Trophoblast cell (in vitro differentiated cells and primary cell): ENCODE measurements at regions not wholly inside any gene's neighbourhood (a gene's known extent, or its start where the extent isn't known, plus 50 kb on each side); places are given as distances from the start of the nearest gene placed in this dataset.

Experiments used
- DNase-seq, 2 donors: peaks; one replicate each; pipeline ENCODE4 v3.0.0-alpha.2; 2016
- H2AFZ ChIP-seq: 2 replicates; pipeline ENCODE4 v1.6.1; 2013; ENCODE audit warnings: low read length, moderate library complexity, mild to moderate bottlenecking; ENCODE audit not compliant: insufficient read depth, poor library complexity
- H2AK5ac ChIP-seq: 2 replicates; pipeline ENCODE4 v1.6.1; 2013; ENCODE audit warnings: mild to moderate bottlenecking, low read length
- H2BK120ac ChIP-seq: 2 replicates; pipeline ENCODE4 v1.6.1; 2013; ENCODE audit warnings: low read length, mild to moderate bottlenecking, moderate library complexity; ENCODE audit not compliant: insufficient read depth, poor library complexity
- H2BK12ac ChIP-seq: 2 replicates; pipeline ENCODE4 v1.6.1; 2013; ENCODE audit warnings: mild to moderate bottlenecking, low read length, moderate library complexity
- H2BK5ac ChIP-seq: 2 replicates; pipeline ENCODE4 v1.6.1; 2013; ENCODE audit warnings: low read length, low read depth, moderate library complexity, mild to moderate bottlenecking; ENCODE audit not compliant: poor library complexity
- H3K14ac ChIP-seq: 2 replicates; pipeline ENCODE4 v1.6.1; 2013; ENCODE audit warnings: mild to moderate bottlenecking, low read length
- H3K18ac ChIP-seq: 2 replicates; pipeline ENCODE4 v1.6.1; 2013; ENCODE audit warnings: mild to moderate bottlenecking, low read length
- H3K23ac ChIP-seq: 2 replicates; pipeline ENCODE4 v1.6.1; 2013; ENCODE audit warnings: low read length
- H3K27ac ChIP-seq: 2 replicates; pipeline ENCODE4 v1.5.1; 2013; ENCODE audit warnings: low read depth, mild to moderate bottlenecking, inconsistent platforms, low read length, moderate library complexity
- H3K27me3 ChIP-seq: 2 replicates; pipeline ENCODE4 v1.6.1; 2013; ENCODE audit warnings: inconsistent platforms, mild to moderate bottlenecking, low read length, moderate library complexity; ENCODE audit not compliant: insufficient read depth
- H3K36me3 ChIP-seq, 2 experiments: 1 replicate in 1 of 2; 2 replicates in 1 of 2; pipeline ENCODE4 v1.6.1; 2013; ENCODE audit warnings: low read length in 2 of 2, mild to moderate bottlenecking in 2 of 2, moderate library complexity in 1 of 2; ENCODE audit not compliant: insufficient read depth in 2 of 2, control insufficient read depth in 1 of 2
- H3K4ac ChIP-seq: 2 replicates; pipeline ENCODE4 v1.6.1; 2013; ENCODE audit warnings: low read depth, mild to moderate bottlenecking, low read length, moderate library complexity
- H3K4me1 ChIP-seq, 2 experiments: 1 replicate in 1 of 2; 2 replicates in 1 of 2; pipeline ENCODE4 v1.6.1; 2013; ENCODE audit warnings: low read length in 2 of 2, mild to moderate bottlenecking in 2 of 2, moderate library complexity in 1 of 2; ENCODE audit not compliant: insufficient read depth in 2 of 2, control insufficient read depth in 1 of 2
- H3K4me2 ChIP-seq: 2 replicates; pipeline ENCODE4 v1.6.1; 2013; ENCODE audit warnings: inconsistent platforms, mild to moderate bottlenecking, low read length, moderate library complexity
- H3K4me3 ChIP-seq: 2 replicates; pipeline ENCODE4 v1.5.1; 2013; ENCODE audit warnings: mild to moderate bottlenecking, low read depth, low read length, inconsistent platforms
- H3K79me1 ChIP-seq: one replicate; pipeline ENCODE4 v1.6.1; 2013; ENCODE audit warnings: low read length
- H3K79me2 ChIP-seq: 2 replicates; pipeline ENCODE4 v1.6.1; 2013; ENCODE audit warnings: low read length, mild to moderate bottlenecking; ENCODE audit not compliant: control insufficient read depth, insufficient read depth, poor library complexity
- H3K9ac ChIP-seq: 2 replicates; pipeline ENCODE4 v1.6.1; 2013; ENCODE audit warnings: mild to moderate bottlenecking, low read length
- H3K9me3 ChIP-seq: 2 replicates; pipeline ENCODE4 v1.6.1; 2013; ENCODE audit warnings: low read depth, mild to moderate bottlenecking, control low read depth, inconsistent platforms, low read length; ENCODE audit not compliant: insufficient read depth
- H4K12ac ChIP-seq: 2 replicates; pipeline ENCODE4 v1.6.1; 2013; ENCODE audit warnings: low read depth, mild to moderate bottlenecking, low read length, moderate library complexity
- H4K8ac ChIP-seq: 2 replicates; pipeline ENCODE4 v1.6.1; 2013; ENCODE audit warnings: low read depth, mild to moderate bottlenecking, low read length, moderate library complexity
- H4K91ac ChIP-seq: one replicate; pipeline ENCODE4 v1.6.1; 2013; ENCODE audit warnings: low read depth, mild to moderate bottlenecking, low read length, moderate library complexity
- WGBS: extraction: QIAGEN DNeasy Blood & Tissue Kit; methylation state at CpG from one replicate; pipeline ENCODE4 v1.1.7; 2013; ENCODE audit warnings: missing lambda C conversion rate; ENCODE audit not compliant: insufficient read length, insufficient coverage; ENCODE audit errors: extremely low coverage; 5-methylcytosine and 5-hydroxymethylcytosine counted together

- Histone ChIP-seq H3K9ac (no peak overlapping the region), H3K4me2 (no peak overlapping the region), H3K9me3 (no peaks in the 10 kb centered on the region), H2BK5ac (no peak overlapping the region), H3K18ac (no peak overlapping the region), H4K8ac (no peak overlapping the region), H3K27ac (no peak overlapping the region), H3K4me3 (no peak overlapping the region), H4K12ac (no peak overlapping the region), H2BK120ac (no peak overlapping the region), H3K4me1 (no peaks in the 10 kb centered on the region), H3K36me3 (no peaks in the 10 kb centered on the region), H3K79me2 (no peaks in the 10 kb centered on the region), H3K27me3 (no peaks in the 10 kb centered on the region), H3K79me1 (no peaks in the 10 kb centered on the region), H3K4ac (no peak overlapping the region), H2AK5ac (no peak overlapping the region), H2BK12ac (no peak overlapping the region), H3K23ac (no peak overlapping the region), H4K91ac (no peak overlapping the region), H2AFZ (no peak overlapping the region), H3K14ac (no peak overlapping the region)
- WGBS = no CpG with 5 or more reads among the region's 1 CpG
- DNase-seq = no peak
Measured at GRCh38 chr11:15704064-15704463, 589.3 kb downstream of the INSC start.

DNA sequence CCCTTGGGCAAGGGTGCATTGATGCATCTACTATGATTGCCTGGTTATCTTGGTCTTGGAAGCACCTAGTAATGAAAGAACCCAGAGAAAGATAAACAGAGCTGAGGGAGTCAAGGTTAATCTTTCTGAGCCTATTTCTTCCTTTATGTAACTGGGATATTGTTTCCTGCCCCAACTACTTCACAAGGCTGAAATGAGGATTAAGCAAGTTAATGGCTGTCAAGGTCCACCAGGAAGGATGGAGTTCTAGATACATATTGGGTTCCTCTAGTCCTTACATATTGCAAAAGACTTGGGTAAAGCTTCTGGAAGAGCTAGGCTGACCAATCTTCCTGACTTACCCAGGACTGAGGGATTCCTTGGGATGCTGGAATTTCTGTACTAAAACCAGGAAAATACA, 589.8 kb downstream of the INSC start:
- no peak overlapping the region for H3K14ac ChIP-seq
- no peak overlapping the region for H3K23ac ChIP-seq
- H2AFZ ChIP-seq = no peak overlapping the region
- DNase-seq = no peak
- no peak overlapping the region for H4K91ac ChIP-seq
- H2BK12ac ChIP-seq = no peak overlapping the region
- no peaks in the 10 kb centered on the region for H3K36me3 ChIP-seq
- H3K4ac ChIP-seq = no peak overlapping the region
- no peak overlapping the region for H2AK5ac ChIP-seq
- no peaks in the 10 kb centered on the region for H3K79me2 ChIP-seq
- no peak overlapping the region for H3K4me3 ChIP-seq
- no peak overlapping the region for H4K12ac ChIP-seq
- no peak overlapping the region for H3K9ac ChIP-seq
- no peak overlapping the region for H2BK5ac ChIP-seq
- H3K27ac ChIP-seq = no peak overlapping the region
- H3K79me1 ChIP-seq = no peaks in the 10 kb centered on the region
- no peaks in the 10 kb centered on the region for H3K4me1 ChIP-seq
- no peaks in the 10 kb centered on the region for H3K27me3 ChIP-seq
- H3K18ac ChIP-seq = no peak overlapping the region
- H2BK120ac ChIP-seq = no peak overlapping the region
- H3K4me2 ChIP-seq = no peak overlapping the region
- no peaks in the 10 kb centered on the region for H3K9me3 ChIP-seq
- no peak overlapping the region for H4K8ac ChIP-seq

- H3K36me3 ChIP-seq = no peaks in the 10 kb centered on the region
- no peak overlapping the region for H3K9ac ChIP-seq
- no peak for DNase-seq
Measured at GRCh38 chr11:15705891-15706290, 591.2 kb downstream of the INSC start.

GRCh38 chr11:15707194-15707593, 592.5 kb downstream of the INSC start:
- DNase-seq = no peak

More at GRCh38 chr11:15705891-15706290, 591.2 kb downstream of the INSC start:
- no peaks in the 10 kb centered on the region for H3K9me3 ChIP-seq
- no peak overlapping the region for H3K4ac ChIP-seq
- no peak overlapping the region for H2BK120ac ChIP-seq
- H2BK5ac ChIP-seq = no peak overlapping the region
- H3K23ac ChIP-seq = no peak overlapping the region
- no peaks in the 10 kb centered on the region for H3K4me1 ChIP-seq
- H3K14ac ChIP-seq = no peak overlapping the region
- no peak overlapping the region for H2BK12ac ChIP-seq
- no peaks in the 10 kb centered on the region for H3K27me3 ChIP-seq
- no peak overlapping the region for H2AFZ ChIP-seq
- H4K12ac ChIP-seq = no peak overlapping the region
- H3K4me2 ChIP-seq = no peak overlapping the region
- no peak overlapping the region for H3K18ac ChIP-seq
- no CpG with 5 or more reads among the region's 5 CpGs for WGBS
- H2AK5ac ChIP-seq = no peak overlapping the region
- H3K27ac ChIP-seq = no peak overlapping the region
- H3K79me1 ChIP-seq = no peaks in the 10 kb centered on the region
- H3K79me2 ChIP-seq = no peaks in the 10 kb centered on the region
- no peak overlapping the region for H4K8ac ChIP-seq
- H3K4me3 ChIP-seq = no peak overlapping the region
- no peak overlapping the region for H4K91ac ChIP-seq

More at GRCh38 chr11:15707194-15707593, 592.5 kb downstream of the INSC start:
- no peak overlapping the region for H2AK5ac ChIP-seq
- no peaks in the 10 kb centered on the region for H3K36me3 ChIP-seq
- H3K9me3 ChIP-seq = no peaks in the 10 kb centered on the region
- H3K18ac ChIP-seq = no peak overlapping the region
- H3K4me3 ChIP-seq = no peak overlapping the region
- WGBS = no CpG with 5 or more reads among the region's 1 CpG
- H4K91ac ChIP-seq = no peak overlapping the region
- no peak overlapping the region for H3K4ac ChIP-seq
- H2BK12ac ChIP-seq = no peak overlapping the region
- no peaks in the 10 kb centered on the region for H3K79me1 ChIP-seq
- H4K12ac ChIP-seq = no peak overlapping the region
- no peaks in the 10 kb centered on the region for H3K79me2 ChIP-seq
- no peak overlapping the region for H3K27ac ChIP-seq
- no peak overlapping the region for H3K23ac ChIP-seq
- no peak overlapping the region for H2BK120ac ChIP-seq
- H3K4me1 ChIP-seq = no peaks in the 10 kb centered on the region
- no peak overlapping the region for H3K4me2 ChIP-seq
- H3K9ac ChIP-seq = no peak overlapping the region
- no peak overlapping the region for H2BK5ac ChIP-seq
- H3K14ac ChIP-seq = no peak overlapping the region
- no peaks in the 10 kb centered on the region for H3K27me3 ChIP-seq
- no peak overlapping the region for H4K8ac ChIP-seq
- H2AFZ ChIP-seq = no peak overlapping the region
